Lower leg skin (tissue), 3 donors: ENCODE measurements at regions not wholly inside any gene's neighbourhood (a gene's known extent, or its start where the extent isn't known, plus 50 kb on each side); places are given as distances from the start of the nearest gene placed in this dataset.

Source experiments
- CTCF ChIP-seq, 3 donors: fragments of 450-650 bp; IDR thresholded peaks; one replicate each; pipeline ENCODE4 v1.5.1; 2016; ENCODE audit warnings: antibody characterized with exemption in 3 of 3, mild to moderate bottlenecking in 3 of 3, moderate library complexity in 2 of 3
- POLR2A ChIP-seq, 2 donors: fragments of 450-650 bp; IDR thresholded peaks; one replicate each; pipeline ENCODE4 v1.6.1; 2016 to 2017; ENCODE audit warnings: antibody characterized with exemption in 2 of 2, mild to moderate bottlenecking in 1 of 2, moderate library complexity in 1 of 2

GRCh38 chr16:55273959-55274358, 50.0 kb upstream of the IRX6 start:
- TF ChIP-seq POLR2A (IDR thresholded peaks at IDR 0.05) (no peak), CTCF (IDR thresholded peaks at IDR 0.05) (no peak)
